ENCODE measurements at regions not wholly inside any gene's neighbourhood (a gene's known extent, or its start where the extent isn't known, plus 50 kb on each side); places are given as distances from the start of the nearest gene placed in this dataset.

GRCh38 chr12:98358144-98358543 is 157.2 kb upstream of the TMPO start:
- no peak for DNase-seq

- DNase-seq, result no peak
These were observed 155.5 kb upstream of the TMPO start for GRCh38 chr12:98359856-98360255.

- DNase-seq, result no peak
These were observed 155.0 kb upstream of the TMPO start for GRCh38 chr12:98360401-98360800.

GRCh38 chr12:98369581-98369980 is 145.8 kb upstream of the TMPO start:
- DNase-seq, result no peak

- no peak for DNase-seq
These were observed 144.4 kb upstream of the TMPO start for GRCh38 chr12:98370976-98371375.

- no peak for DNase-seq
These were observed 144.0 kb upstream of the TMPO start for GRCh38 chr12:98371419-98371818.

GRCh38 chr12:98372340-98373024 is 142.9 kb upstream of the TMPO start:
- DNase-seq, result no peak

GRCh38 chr12:98373025-98373554 is 142.3 kb upstream of the TMPO start:
- no peak for DNase-seq

- DNase-seq, result no peak
These were observed 141.4 kb upstream of the TMPO start for GRCh38 chr12:98374007-98374406.

GRCh38 chr12:98379106-98379505 is 136.3 kb upstream of the TMPO start:
- DNase-seq, result no peak

- no peak for DNase-seq
These were observed 129.7 kb upstream of the TMPO start for GRCh38 chr12:98385641-98386040.

GRCh38 chr12:98387444-98387843 is 127.9 kb upstream of the TMPO start:
- DNase-seq, result no peak

GRCh38 chr12:98388126-98388525 is 127.3 kb upstream of the TMPO start:
- DNase-seq, result no peak

GRCh38 chr12:98389593-98389992 is 125.8 kb upstream of the TMPO start:
- no peak for DNase-seq

- peak; percentile 73 for DNase-seq
These were observed 117.9 kb upstream of the TMPO start for GRCh38 chr12:98397323-98398105.

GRCh38 chr12:98399532-98399931 is 115.9 kb upstream of the TMPO start:
- peak; percentile 15 for DNase-seq

- DNase-seq, result no peak
These were observed 114.0 kb upstream of the TMPO start for GRCh38 chr12:98401427-98401826.

GRCh38 chr12:98402091-98402490 is 113.3 kb upstream of the TMPO start:
- no peak for DNase-seq

GRCh38 chr12:98402671-98403070 is 112.7 kb upstream of the TMPO start:
- DNase-seq, result no peak

- DNase-seq, result no peak
These were observed 112.0 kb upstream of the TMPO start for GRCh38 chr12:98403385-98403784.

- DNase-seq, result no peak
These were observed 111.5 kb upstream of the TMPO start for GRCh38 chr12:98403936-98404335.

GRCh38 chr12:98405805-98406366 is 109.5 kb upstream of the TMPO start:
- no peak for DNase-seq

GRCh38 chr12:98406378-98406777 is 109.0 kb upstream of the TMPO start:
- DNase-seq, result no peak

GRCh38 chr12:98408681-98409080 is 106.7 kb upstream of the TMPO start:
- DNase-seq, result no peak

Data from effector CD4-positive, alpha-beta T cell (primary cell).